GM04503 (cell line): ENCODE measurements at regions not wholly inside any gene's neighbourhood (a gene's known extent, or its start where the extent isn't known, plus 50 kb on each side); places are given as distances from the start of the nearest gene placed in this dataset.
"Not testable (repeated sequence)": the region's sequence is repeated elsewhere in the genome, so short reads cannot be mapped to it uniquely, and the experiment has no call there.

Experiments used
- DNase-seq: peaks from one replicate; pipeline ENCODE4 v3.0.0-alpha.2; 2012; ENCODE audit warnings: low read depth

DNA sequence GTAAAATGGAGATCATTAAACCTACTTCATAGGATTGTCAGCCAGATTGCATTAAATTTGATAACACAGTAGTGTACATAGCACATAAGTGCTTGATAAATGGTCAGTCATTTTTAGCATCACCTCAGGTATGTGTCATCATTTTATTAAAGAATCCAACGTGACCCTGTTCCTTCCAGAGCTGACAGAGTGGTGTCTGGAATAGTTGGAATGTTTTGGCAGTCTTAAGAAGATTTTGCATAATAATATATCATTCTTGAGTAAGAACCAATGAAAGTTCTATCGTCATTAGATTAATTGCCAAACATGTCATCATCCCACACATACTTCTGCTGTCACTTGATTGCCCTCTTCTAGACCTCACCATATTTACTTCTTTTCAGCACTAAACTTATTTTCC is 451.4 kb upstream of the POM121L12 start:
- DNase-seq: no peak

DNA sequence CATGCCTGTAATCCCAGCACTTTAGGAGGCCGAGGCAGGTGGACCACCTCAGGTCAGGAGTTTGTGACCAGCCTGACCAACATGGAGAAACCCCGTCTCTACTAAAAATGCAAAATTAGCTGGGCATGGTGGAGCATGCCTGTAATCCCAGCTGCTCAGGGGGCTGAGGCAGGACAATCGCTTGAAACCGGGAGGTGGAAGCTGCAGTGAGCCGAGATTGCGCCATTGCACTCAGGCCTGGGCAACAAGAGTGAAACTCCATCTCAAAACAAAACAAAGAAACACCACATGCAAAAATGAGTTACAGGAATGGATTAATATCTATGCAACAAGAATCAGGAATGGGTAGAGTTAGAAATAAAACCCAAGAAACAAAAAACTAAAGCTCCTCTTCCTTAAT is 462.3 kb upstream of the POM121L12 start:
- not testable (repeated sequence) for DNase-seq

- DNase-seq: no peak
Observed at GRCh38 chr7:52571026-52571425, 464.4 kb upstream of the POM121L12 start.

GRCh38 chr7:52569151-52569550 is 466.3 kb upstream of the POM121L12 start:
- DNase-seq: no peak

- no peak for DNase-seq
Observed at GRCh38 chr7:52565974-52566373, 469.5 kb upstream of the POM121L12 start.

GRCh38 chr7:52555805-52556204 is 479.6 kb upstream of the POM121L12 start:
- DNase-seq: no peak

- DNase-seq: no peak
Observed at GRCh38 chr7:52547308-52547910, 488.0 kb upstream of the POM121L12 start.

DNA sequence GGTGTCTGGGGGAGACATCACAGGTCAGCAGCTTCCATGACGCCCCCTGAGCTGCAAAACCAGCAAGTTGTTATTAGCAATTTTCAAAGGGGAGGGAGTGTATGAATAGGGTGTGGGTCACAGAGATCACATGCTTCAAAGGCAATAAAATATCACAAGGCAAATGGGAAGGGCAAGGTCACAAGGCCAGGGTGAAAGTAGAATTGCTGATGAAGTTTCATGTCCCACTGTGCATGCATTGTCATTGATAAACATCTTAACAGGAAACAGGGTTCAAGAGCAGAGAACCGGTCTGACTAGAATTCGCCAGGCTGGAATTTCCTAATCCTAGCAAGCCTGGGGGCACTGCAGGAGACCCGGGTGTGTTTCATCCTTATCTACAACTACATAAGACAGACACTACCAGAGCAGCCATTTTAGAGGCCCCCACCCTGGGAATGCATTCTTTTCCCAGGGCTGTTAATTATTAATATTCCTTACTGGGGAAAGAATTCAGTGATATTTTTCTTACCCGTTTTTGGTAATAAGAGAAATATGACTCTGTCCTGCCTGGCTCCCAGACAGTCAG is 494.2 kb upstream of the POM121L12 start:
- not testable (repeated sequence) for DNase-seq

GRCh38 chr7:52540041-52540440 is 495.4 kb upstream of the POM121L12 start:
- DNase-seq: no peak

GRCh38 chr7:52539414-52539813 is 496.0 kb upstream of the POM121L12 start:
- DNase-seq: no peak

DNA sequence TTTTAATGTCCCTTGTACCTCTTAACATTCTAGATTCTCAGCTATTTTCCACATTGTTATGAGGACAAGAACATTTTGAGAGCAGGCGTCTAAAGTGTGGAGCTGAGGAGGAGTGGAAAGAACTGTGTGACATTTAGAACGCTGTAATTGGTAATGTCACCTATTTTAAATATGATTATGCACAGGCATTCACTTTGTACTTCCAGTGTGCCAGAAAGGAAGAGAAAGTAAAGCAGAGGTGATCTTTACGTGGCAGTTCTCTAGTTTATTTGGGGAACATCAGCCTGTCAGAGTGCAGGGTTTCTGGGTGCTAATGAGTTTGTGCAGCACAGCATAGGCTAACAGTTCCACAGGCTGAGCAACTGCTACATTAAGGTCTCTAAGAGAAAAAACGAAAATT is 498.4 kb upstream of the POM121L12 start:
- DNase-seq: no peak

DNA sequence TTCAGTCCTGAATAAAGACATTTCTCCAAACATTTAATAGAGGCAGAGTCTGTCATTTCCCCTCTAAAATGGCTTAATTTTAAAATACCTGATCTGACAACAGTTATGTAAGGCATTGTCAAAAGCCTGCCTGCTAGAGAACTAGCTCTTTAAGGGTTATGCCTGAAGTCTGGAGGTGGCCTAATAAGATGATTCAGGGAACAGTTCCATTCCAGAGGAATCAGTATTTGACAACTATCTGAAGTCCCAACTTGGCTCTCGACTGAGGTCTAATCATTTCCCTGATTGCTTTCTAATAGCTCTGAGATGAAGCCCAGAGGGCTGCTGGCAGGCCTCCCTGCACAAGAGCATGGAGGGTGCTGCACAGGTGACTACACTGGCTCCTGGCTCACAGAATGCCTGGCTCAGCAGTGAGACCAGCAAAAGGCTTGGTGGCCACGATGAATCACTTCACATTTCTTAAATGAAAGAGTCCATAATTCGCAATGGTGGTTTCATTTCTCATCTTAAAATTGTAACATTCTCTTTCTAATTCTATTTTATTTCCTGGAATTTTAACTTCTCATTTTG is 509.6 kb upstream of the POM121L12 start:
- no peak for DNase-seq

DNA sequence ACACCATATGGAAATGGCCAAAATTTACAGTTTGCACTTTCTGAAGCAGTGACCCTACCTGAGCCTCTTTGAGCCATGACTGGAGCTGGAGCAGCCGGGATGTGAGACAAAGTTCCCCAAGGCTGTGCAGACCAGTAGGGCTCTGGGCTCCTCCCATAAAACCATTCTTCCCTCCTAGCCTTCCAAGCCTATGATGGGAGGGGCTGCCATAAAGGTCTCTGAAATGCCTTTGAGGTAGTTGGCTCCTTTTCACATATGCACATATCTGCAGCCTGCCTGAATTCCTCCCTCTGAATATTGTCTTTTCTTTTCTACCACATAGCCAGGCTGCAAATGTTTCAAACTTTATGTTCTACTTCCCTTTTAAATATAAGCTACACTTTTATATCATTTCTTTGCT is 516.6 kb upstream of the POM121L12 start:
- DNase-seq: no peak

DNA sequence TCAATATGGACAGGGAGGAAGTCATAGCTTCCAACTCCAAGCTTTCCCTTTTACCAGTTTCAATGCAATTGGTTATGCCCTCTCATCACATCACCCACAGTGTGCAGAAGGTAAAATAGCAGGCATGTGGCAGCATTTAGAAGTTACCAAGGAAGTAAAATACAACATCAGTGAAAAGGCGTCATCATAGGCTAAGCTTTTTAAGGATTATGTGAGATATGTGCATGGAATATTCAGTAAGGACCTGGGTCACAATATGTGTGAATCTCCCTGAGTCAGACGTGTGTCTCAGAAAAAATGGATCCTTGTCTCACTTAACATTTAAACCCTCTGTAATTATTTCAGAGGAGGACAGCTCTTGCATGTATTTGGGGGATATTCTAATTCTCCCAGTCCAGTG is 522.8 kb upstream of the POM121L12 start:
- no peak for DNase-seq

DNA sequence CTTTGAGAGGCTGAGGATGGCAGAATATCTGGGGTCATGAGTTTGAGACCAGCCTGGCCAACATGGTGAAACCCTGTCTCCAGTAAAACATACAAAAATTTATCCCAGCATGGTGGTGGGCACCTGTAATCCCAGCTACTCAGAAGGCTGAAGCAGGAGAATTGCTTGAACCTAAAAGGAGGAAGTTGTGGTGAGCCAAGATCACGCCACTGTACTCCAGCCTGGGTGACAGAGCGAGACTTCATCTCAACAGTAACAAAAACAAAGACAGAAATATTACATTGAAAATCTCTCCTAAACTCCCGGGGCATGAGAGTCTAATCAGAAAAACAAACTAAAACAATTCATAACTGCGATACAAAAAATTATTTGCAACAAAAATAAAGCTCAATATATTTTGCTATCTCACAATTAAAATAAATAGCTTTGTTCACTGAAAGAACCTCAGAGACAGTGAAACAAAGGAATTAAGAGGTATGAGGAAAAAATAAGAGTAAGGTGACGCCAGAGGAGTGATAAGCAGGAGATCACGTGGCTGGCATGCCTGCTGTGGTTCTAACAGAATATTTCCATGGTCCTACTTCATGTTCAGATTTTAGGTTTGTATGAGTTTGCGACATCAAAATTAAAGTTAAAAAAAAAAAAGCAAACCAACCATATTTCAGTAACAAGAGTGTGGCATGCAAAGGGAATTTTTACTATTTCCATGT is 527.7 kb upstream of the POM121L12 start:
- no peak for DNase-seq

DNA sequence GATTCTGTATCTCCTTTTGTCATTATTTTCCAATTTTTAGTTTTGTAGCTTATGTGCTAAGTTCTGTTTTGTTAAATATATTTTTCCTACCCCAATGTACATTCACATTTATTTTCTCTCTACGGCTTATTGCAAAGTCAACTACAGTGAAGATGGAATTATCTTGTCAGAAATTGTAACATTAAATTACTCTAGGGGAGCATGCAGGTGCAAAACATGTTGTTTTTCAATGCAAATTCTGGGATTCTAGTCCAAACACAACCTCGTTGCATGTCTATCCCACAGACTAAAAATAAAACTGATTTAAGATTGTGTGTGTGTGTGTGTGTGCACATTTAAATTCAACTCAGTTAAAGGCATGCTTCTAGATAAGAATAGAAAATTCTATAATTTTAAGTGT is 529.1 kb upstream of the POM121L12 start:
- DNase-seq: no peak

DNA sequence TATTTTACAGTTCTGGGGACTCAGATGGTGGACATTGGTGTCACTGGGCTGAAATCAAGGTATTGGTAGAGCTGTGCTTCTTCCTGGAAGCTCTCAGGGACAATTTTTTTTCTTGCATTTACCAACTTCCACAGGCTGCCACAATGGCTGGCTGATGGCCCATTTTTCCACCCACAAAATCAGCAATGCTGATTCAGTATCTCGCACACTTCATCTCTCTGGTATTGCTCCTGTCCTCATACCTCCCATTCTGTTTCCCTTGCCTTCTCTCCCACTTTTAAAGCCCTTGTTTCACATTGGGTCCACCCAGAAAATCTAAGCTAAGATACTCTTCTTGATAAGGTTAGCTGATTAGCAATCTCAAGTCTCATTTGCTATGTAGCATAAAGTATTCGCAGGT is 530.9 kb upstream of the POM121L12 start:
- no peak for DNase-seq

- no peak for DNase-seq
Observed at GRCh38 chr7:52502281-52502680, 533.2 kb upstream of the POM121L12 start.

- DNase-seq: no peak
Observed at GRCh38 chr7:52501696-52502095, 533.7 kb upstream of the POM121L12 start.

DNA sequence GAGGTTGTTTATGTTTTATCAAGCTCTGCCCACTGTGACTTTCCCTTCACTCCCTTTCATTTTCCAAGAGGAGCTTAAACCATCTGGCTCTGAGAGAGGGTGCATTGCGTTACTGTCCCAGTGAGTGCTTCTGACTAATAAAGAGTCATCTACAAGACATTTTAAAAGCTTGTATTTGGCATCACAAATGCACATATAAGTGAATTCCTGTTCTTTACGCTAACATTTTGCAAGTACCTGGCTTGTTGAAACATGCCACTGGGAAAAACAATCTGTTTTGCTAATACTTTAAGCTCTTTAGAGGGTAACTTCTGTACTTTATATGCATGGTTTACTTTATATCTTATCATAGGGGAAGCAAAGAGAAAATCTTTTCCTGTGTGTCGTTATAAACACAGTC is 534.6 kb upstream of the POM121L12 start:
- DNase-seq: no peak

DNA sequence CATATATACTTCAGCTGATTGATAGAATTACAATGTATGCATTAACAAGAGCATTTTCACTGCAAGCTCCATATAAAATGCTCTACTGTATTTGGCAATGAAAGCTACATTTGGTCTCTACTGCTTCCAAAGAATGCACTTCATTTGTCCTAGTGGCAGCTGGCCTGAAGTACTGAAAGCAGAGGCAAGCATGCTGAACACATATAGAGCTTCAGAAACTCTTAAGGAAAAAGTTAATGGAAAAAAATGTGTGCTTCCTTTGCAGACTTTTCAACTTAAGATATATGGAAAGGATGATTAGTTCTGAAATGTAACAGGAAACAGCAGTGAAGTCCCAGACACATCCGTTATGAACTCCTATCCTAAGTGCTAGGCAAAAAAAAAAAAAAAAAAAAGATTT is 537.1 kb upstream of the POM121L12 start:
- no peak for DNase-seq

DNA sequence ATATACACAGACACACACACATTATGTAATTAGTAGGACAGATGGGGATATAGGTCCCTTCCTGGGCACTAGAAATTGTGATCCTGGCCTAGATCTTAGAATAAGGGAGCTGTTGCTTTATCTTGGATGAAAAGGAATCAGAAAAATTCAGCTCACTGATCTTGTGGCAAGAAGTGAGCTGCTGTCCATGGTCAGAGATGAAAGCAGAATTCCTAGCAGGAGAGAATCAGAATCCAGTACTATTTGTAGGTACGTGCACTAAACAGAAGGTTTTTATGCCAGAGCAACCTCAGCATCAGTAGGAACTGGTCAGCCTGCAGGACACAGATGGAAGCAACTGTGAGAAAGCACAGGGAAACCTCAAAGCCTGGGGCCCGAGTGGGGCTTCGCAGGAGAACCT is 549.2 kb upstream of the POM121L12 start:
- no peak for DNase-seq

- no peak for DNase-seq
Observed at GRCh38 chr7:52482076-52482475, 553.4 kb upstream of the POM121L12 start.
